Lung (tissue), 11 donors: ENCODE measurements at regions not wholly inside any gene's neighbourhood (a gene's known extent, or its start where the extent isn't known, plus 50 kb on each side); places are given as distances from the start of the nearest gene placed in this dataset.
"Not testable (repeated sequence)": the region's sequence is repeated elsewhere in the genome, so short reads cannot be mapped to it uniquely, and the experiment has no call there.

ENCODE experiments used
- ATAC-seq: fragments of 200-7000 bp; cut with Tn5 transposase; one replicate; pipeline ENCODE4 v1.9.1; 2020; ENCODE audit warnings: moderate number of reproducible peaks; ENCODE audit not compliant: insufficient read depth, low FRiP score
- DNase-seq, 3 donors: peaks; one replicate each; pipeline ENCODE4 v3.0.0-alpha.2; 2013 to 2017
- H3K27ac ChIP-seq, 2 donors: one replicate each; pipeline ENCODE4 v1.5.1; 2013; ENCODE audit warnings: mild to moderate bottlenecking in 2 of 2, moderate library complexity in 2 of 2, control low read depth in 1 of 2, inconsistent platforms in 1 of 2, low read depth in 1 of 2, low read length in 1 of 2
- H3K27me3 ChIP-seq, 3 donors: one replicate each; pipeline ENCODE4 v1.5.1; 2013; ENCODE audit warnings: low read length in 2 of 3; ENCODE audit not compliant: control insufficient read depth in 3 of 3, insufficient read depth in 3 of 3
- H3K36me3 ChIP-seq, 4 donors: one replicate each; pipeline ENCODE4 v1.5.1; 2013; ENCODE audit warnings: low read length in 4 of 4, mild to moderate bottlenecking in 1 of 4, moderate library complexity in 1 of 4; ENCODE audit not compliant: control insufficient read depth in 4 of 4, insufficient read depth in 4 of 4
- H3K4me1 ChIP-seq, 5 donors: one replicate each; pipeline ENCODE4 v1.5.1; 2013; ENCODE audit warnings: low read length in 5 of 5, mild to moderate bottlenecking in 2 of 5, moderate library complexity in 1 of 5; ENCODE audit not compliant: control insufficient read depth in 5 of 5, insufficient read depth in 5 of 5
- H3K4me3 ChIP-seq: one replicate; pipeline ENCODE4 v1.5.1; 2013; ENCODE audit warnings: mild to moderate bottlenecking, control low read depth, moderate library complexity
- H3K9ac ChIP-seq, 2 donors: one replicate each; pipeline ENCODE4 v1.5.1; 2013; ENCODE audit warnings: low read length in 2 of 2, control low read depth in 1 of 2; ENCODE audit not compliant: insufficient read depth in 1 of 2
- H3K9me3 ChIP-seq, 4 donors: one replicate each; pipeline ENCODE4 v1.5.1; 2013; ENCODE audit warnings: low read length in 3 of 4, mild to moderate bottlenecking in 1 of 4, moderate library complexity in 1 of 4; ENCODE audit not compliant: control insufficient read depth in 4 of 4, insufficient read depth in 3 of 4
- WGBS, 2 donors: extraction: QIAGEN DNeasy Blood & Tissue Kit; methylation state at CpG; one replicate each; pipeline ENCODE4 v1.1.7; 2013; 5-methylcytosine and 5-hydroxymethylcytosine counted together
- TF ChIP-seq, protein P1 (sequence below): IDR thresholded peaks from 2 replicates; pipeline ENCODE4 v1.5.1; 2012; ENCODE audit warnings: mild to moderate bottlenecking; ENCODE audit errors: control extremely low read depth, extremely low read depth
- donor health status: control.
- donor health status: control.
- donor health status: Bipolar disorder and iron deficiency.
- donor health status: healthy.
- donor health status: DM: yes; HTN: yes; CAD: no.

- TF ChIP-seq, protein P1, sequence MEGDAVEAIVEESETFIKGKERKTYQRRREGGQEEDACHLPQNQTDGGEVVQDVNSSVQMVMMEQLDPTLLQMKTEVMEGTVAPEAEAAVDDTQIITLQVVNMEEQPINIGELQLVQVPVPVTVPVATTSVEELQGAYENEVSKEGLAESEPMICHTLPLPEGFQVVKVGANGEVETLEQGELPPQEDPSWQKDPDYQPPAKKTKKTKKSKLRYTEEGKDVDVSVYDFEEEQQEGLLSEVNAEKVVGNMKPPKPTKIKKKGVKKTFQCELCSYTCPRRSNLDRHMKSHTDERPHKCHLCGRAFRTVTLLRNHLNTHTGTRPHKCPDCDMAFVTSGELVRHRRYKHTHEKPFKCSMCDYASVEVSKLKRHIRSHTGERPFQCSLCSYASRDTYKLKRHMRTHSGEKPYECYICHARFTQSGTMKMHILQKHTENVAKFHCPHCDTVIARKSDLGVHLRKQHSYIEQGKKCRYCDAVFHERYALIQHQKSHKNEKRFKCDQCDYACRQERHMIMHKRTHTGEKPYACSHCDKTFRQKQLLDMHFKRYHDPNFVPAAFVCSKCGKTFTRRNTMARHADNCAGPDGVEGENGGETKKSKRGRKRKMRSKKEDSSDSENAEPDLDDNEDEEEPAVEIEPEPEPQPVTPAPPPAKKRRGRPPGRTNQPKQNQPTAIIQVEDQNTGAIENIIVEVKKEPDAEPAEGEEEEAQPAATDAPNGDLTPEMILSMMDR = no peak
- DNase-seq (no peak), ATAC-seq (no peak)
- Histone ChIP-seq H3K4me3 (no peak overlapping the region), H3K9ac (no peak overlapping the region), H3K27ac (no peak overlapping the region), H3K36me3 (no peaks in the 10 kb centered on the region), H3K27me3 (no peaks in the 10 kb centered on the region), H3K9me3 (no peaks in the 10 kb centered on the region), H3K4me1 (peaks cover 0 to 7% (median 0%) of the 10 kb centered on the region in 5 donors)
- WGBS, 2 donors = 28 to 45% methylated on average over 2 of the region's 2 CpGs
Measured at GRCh38 chr2:8441986-8442385, 239.9 kb upstream of the ID2 start.

DNA sequence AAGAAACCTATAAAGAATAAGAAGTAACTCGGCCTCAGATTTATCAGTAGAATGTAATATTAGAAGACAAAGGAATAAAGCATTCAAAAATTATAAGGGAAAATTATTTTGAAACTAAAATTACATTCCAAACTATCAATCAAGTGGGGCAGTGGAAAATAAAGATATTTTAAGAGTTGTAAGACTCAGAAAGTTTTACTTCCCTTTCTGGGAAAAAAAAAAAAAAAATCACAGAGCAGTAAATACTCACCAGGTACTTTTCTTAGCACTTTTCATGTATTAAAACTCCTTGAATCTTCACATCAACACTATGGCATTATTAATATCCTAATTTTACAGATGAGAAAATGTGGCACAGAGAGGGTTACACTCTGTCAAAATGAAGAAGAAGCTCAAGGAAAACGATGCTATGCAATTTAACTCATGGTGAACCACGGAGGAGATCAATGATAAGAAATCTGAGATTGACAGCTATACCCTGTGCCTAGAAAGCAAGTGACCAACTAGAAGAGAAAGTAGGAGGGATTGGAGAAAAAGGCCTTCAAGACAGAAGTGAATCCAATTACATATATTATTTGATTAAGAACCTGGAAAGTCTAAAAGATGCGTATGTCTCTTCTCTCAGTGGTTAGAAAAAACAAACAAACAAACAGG, 238.9 kb upstream of the ID2 start:
- TF ChIP-seq, protein P1 = no peak
- no peak for ATAC-seq
- H3K4me3 ChIP-seq = no peak overlapping the region
- no peak overlapping the region for H3K27ac ChIP-seq
- WGBS, 2 donors = 54% methylated on average over 4 of the region's 4 CpGs
- H3K4me1 ChIP-seq = peaks cover 0 to 7% (median 0%) of the 10 kb centered on the region in 5 donors
- H3K36me3 ChIP-seq = no peaks in the 10 kb centered on the region
- no peak overlapping the region for H3K9ac ChIP-seq
- no peak for DNase-seq
- H3K9me3 ChIP-seq = no peaks in the 10 kb centered on the region
- no peaks in the 10 kb centered on the region for H3K27me3 ChIP-seq

DNA sequence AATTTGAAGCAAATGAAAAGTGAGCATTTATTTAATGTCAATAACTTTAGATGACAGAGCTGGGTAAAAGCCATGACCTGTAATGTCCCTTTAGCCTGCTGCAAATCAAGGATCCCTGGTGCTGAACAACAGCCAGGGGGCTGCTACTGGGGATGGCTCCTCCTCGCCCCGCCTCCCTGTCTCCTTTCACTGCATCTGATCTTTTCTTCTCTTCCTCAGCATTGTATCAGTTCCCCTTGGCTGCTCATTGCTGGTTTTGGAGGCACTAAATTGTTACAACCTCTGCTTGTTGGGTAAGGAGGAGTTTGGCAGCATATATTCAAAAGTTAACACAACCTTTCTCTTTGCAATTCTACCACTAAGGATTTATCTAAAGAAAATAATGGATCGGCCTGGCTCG, 236.3 kb upstream of the ID2 start:
- ATAC-seq = no peak
- Histone ChIP-seq H3K36me3 (no peaks in the 10 kb centered on the region), H3K27ac (no peak overlapping the region), H3K27me3 (no peaks in the 10 kb centered on the region), H3K4me3 (no peak overlapping the region), H3K9ac (no peak overlapping the region), H3K4me1 (peaks cover 0 to 7% (median 0%) of the 10 kb centered on the region in 5 donors), H3K9me3 (no peaks in the 10 kb centered on the region)
- WGBS, 2 donors = 44 to 62% methylated on average over 4 of the region's 4 CpGs
- DNase-seq = no peak
- TF ChIP-seq, protein P1 = no peak

DNA sequence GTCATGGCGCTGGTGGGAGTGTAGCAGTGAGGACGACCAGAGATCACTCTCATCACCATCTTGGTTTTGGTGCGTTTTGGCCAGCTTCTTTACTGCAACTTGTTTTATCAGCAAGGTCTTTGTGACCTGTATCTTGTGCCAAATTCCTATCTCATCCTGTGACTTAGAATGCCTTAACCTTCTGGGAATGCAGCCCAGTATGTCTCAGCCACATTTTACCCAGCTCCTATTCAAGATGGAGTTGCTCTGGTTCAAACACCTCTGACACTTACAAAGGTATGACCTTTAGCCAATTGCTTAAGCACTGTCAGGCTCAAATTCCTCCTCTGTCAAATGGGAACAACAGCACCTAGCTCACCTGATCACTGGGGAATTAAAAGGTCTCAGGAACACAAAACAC, 235.1 kb upstream of the ID2 start:
- H3K4me1 ChIP-seq, H3K36me3 ChIP-seq, H3K27ac ChIP-seq, DNase-seq, H3K9ac ChIP-seq, H3K9me3 ChIP-seq, ATAC-seq, H3K4me3 ChIP-seq, H3K27me3 ChIP-seq: not testable (repeated sequence)
- 85 to 94% methylated on average over 3 of the region's 3 CpGs for WGBS, 2 donors
